ENCODE measurements at regions not wholly inside any gene's neighbourhood (a gene's known extent, or its start where the extent isn't known, plus 50 kb on each side); places are given as distances from the start of the nearest gene placed in this dataset.

DNA sequence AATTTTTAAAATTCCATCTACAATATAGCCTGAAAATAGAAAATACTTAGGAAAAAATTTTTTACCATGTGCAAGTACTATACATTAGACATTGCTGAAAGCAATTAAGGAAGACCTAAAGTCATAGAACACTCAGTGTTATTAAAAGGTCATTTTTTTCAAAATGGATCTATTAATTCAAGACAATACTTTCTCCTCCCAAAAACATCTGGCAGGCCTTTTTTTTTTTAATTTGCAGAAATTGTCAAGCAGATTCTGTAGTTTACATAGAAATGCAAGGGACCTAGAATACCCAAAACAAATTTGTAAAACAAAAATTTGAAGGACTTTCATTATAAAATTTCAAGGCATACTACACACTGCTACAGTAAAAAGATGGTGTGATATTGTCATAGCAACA lies 238.4 kb upstream of the VEPH1 start:
- TF ChIP-seq, protein P1, sequence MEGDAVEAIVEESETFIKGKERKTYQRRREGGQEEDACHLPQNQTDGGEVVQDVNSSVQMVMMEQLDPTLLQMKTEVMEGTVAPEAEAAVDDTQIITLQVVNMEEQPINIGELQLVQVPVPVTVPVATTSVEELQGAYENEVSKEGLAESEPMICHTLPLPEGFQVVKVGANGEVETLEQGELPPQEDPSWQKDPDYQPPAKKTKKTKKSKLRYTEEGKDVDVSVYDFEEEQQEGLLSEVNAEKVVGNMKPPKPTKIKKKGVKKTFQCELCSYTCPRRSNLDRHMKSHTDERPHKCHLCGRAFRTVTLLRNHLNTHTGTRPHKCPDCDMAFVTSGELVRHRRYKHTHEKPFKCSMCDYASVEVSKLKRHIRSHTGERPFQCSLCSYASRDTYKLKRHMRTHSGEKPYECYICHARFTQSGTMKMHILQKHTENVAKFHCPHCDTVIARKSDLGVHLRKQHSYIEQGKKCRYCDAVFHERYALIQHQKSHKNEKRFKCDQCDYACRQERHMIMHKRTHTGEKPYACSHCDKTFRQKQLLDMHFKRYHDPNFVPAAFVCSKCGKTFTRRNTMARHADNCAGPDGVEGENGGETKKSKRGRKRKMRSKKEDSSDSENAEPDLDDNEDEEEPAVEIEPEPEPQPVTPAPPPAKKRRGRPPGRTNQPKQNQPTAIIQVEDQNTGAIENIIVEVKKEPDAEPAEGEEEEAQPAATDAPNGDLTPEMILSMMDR (IDR thresholded peaks at IDR 0.05) = no peak
- TF ChIP-seq POLR2A (IDR thresholded peaks at IDR 0.05) = no peak
